K562 (cell line): ENCODE measurements at regions not wholly inside any gene's neighbourhood (a gene's known extent, or its start where the extent isn't known, plus 50 kb on each side); places are given as distances from the start of the nearest gene placed in this dataset.
"Not testable (repeated sequence)": the region's sequence is repeated elsewhere in the genome, so short reads cannot be mapped to it uniquely, and the experiment has no call there.

Source experiments
- ATAC-seq: fragments of 200-7000 bp; cut with Tn5 transposase; 3 replicates; pipeline ENCODE4 v1.9.1; 2020; ENCODE audit warnings: moderate library complexity
- BruUV-seq: library from RNA; stranded (reverse); fragments of 400-500 nt; replicated peaks from 2 replicates; lab custom pipeline; 2021; lab: Mats Ljungman, UMichigan
- CTCF ChIA-PET: fragments of 300-600 bp; formaldehyde crosslinking; extraction: SDS; loops from one replicate; lab custom pipeline; 2021; ENCODE audit warnings: low intra/inter-chr PET ratio; lab: Yijun Ruan, JAX
- POLR2A ChIA-PET: fragments of 300-600, 350-650 bp; sonication (Branson Sonifier 250); formaldehyde crosslinking; extraction: SDS; loops from one replicate; lab custom pipeline; 2021; ENCODE audit warnings: antibody characterized with exemption, inconsistent platforms; lab: Yijun Ruan, JAX
- DNase-seq, 4 experiments: peaks; one replicate each; pipeline versions ENCODE4 v3.0.0 to v3.0.0-alpha.2; 2011 to 2018; ENCODE audit warnings: low spot score in 3 of 4, mixed read lengths in 3 of 4; ENCODE audit errors: extremely low read depth in 1 of 4
- FAIRE-seq: peaks from 2 replicates; lab custom pipeline; 2011; peaks lifted over from hg19 to GRCh38; lab: Jason Lieb, UNC
- H2AFZ ChIP-seq: 2 replicates; pipeline ENCODE4 v1.6.0; 2011; ENCODE audit warnings: low read depth, low read length, control low read depth, inconsistent platforms
- H3K27ac ChIP-seq: fragments of 200-600 bp; 3 replicates; pipeline ENCODE4 v1.8.0; 2011; ENCODE audit warnings: low read depth, mild to moderate bottlenecking, control low read depth, inconsistent platforms, low read length, moderate library complexity, mixed read lengths; ENCODE audit errors: extremely low read depth
- H3K27me3 ChIP-seq, 2 experiments: fragments of 300-600 bp in 1 of 2; 2 replicates in 1 of 2; 3 replicates in 1 of 2; pipeline versions ENCODE4 v1.6.0 to v1.8.0; 2011; ENCODE audit warnings: inconsistent platforms in 2 of 2, low read length in 2 of 2, mild to moderate bottlenecking in 1 of 2, mixed read lengths in 1 of 2, moderate library complexity in 1 of 2; ENCODE audit not compliant: control insufficient read depth in 2 of 2, insufficient read depth in 2 of 2
- H3K36me3 ChIP-seq: fragments of 300-600 bp; 3 replicates; pipeline ENCODE4 v1.8.0; 2011; ENCODE audit warnings: mild to moderate bottlenecking, low read length, inconsistent platforms; ENCODE audit not compliant: control insufficient read depth, insufficient read depth
- H3K4me1 ChIP-seq, 2 experiments: fragments of 200-600 bp in 1 of 2; replicated peaks in 1 of 2; 2 replicates in 1 of 2; 3 replicates in 1 of 2; pipeline versions ENCODE4 v1.5.1 to v1.8.0; 2011; ENCODE audit warnings: inconsistent platforms in 2 of 2, low read length in 2 of 2, mild to moderate bottlenecking in 1 of 2, mixed read lengths in 1 of 2, moderate library complexity in 1 of 2; ENCODE audit not compliant: control insufficient read depth in 2 of 2, insufficient read depth in 2 of 2
- H3K4me2 ChIP-seq: 2 replicates; pipeline ENCODE4 v1.6.1; 2011; ENCODE audit warnings: low read length, control low read depth, inconsistent platforms, mixed read lengths; ENCODE audit not compliant: insufficient read depth
- H3K4me3 ChIP-seq: fragments of 200-600 bp; sonication (generic), shearing (Covaris generic); 2 replicates; pipeline ENCODE4 v1.5.1; 2016; ENCODE audit warnings: control low read depth, inconsistent platforms
- H3K79me2 ChIP-seq: fragments of 200-600 bp; 3 replicates; pipeline ENCODE4 v1.8.0; 2011; ENCODE audit warnings: low read length, inconsistent platforms; ENCODE audit not compliant: control insufficient read depth, insufficient read depth
- H3K9ac ChIP-seq, 2 experiments: 2 replicates each; pipeline versions ENCODE4 v1.6.0 to v1.6.1; 2011; ENCODE audit warnings: low read depth in 2 of 2, low read length in 2 of 2, control low read depth in 1 of 2, inconsistent platforms in 1 of 2, mild to moderate bottlenecking in 1 of 2, mixed read lengths in 1 of 2; ENCODE audit not compliant: insufficient read depth in 1 of 2
- H3K9me1 ChIP-seq: one replicate; pipeline ENCODE4 v1.6.0; 2011; ENCODE audit warnings: inconsistent platforms, mild to moderate bottlenecking, low read length, moderate library complexity; ENCODE audit not compliant: control insufficient read depth, insufficient read depth
- H3K9me3 ChIP-seq: replicated peaks from 2 replicates; pipeline ENCODE4 v1.5.1; 2011; ENCODE audit warnings: low read depth, low read length, inconsistent platforms; ENCODE audit not compliant: control insufficient read depth, insufficient read depth
- H4K20me1 ChIP-seq: replicated peaks from 2 replicates; pipeline ENCODE4 v1.6.1; 2011; ENCODE audit warnings: low read length, inconsistent platforms, mixed read lengths; ENCODE audit not compliant: control insufficient read depth, insufficient read depth
- EZH2 ChIP-seq: IDR thresholded peaks from 2 replicates; pipeline ENCODE4 v1.6.1; 2012; ENCODE audit warnings: low read depth, mild to moderate bottlenecking, inconsistent platforms, low read length, borderline replicate concordance
- RBBP5 ChIP-seq: fragments of 200-600 bp; sonication (generic); IDR thresholded peaks from 2 replicates; pipeline ENCODE4 v1.6.1; 2012; ENCODE audit warnings: borderline replicate concordance, mild to moderate bottlenecking, low read length, control low read depth, inconsistent platforms; ENCODE audit not compliant: insufficient read depth, poor library complexity, severe bottlenecking
- STAT5B ChIP-seq: fragments of 250-450 bp; sonication (Bioruptor Pico); IDR thresholded peaks from 2 replicates; pipeline ENCODE4 v1.8.0; 2021; ENCODE audit warnings: mild to moderate bottlenecking, inconsistent platforms
- TRIM24 ChIP-seq, 2 experiments: fragments of 450-650 bp; IDR thresholded peaks; 2 replicates each; pipeline ENCODE4 v1.6.1; 2016
- WGBS: fragments of 100-300 bp; shearing (Covaris generic); methylation state at CpG from one replicate; pipeline ENCODE4 v1.1.6; 2016; ENCODE audit warnings: low coverage, mixed read lengths; ENCODE audit not compliant: insufficient coverage; ENCODE audit errors: missing lambda C conversion rate; 5-methylcytosine and 5-hydroxymethylcytosine counted together
- in situ Hi-C: fragments of 300-500 bp; cut with MboI; formaldehyde crosslinking; loops from 4 replicates; pipeline ENCODE4 v1.15.0; 2018; ENCODE audit warnings: inconsistent platforms, mixed read lengths
- intact Hi-C: fragments of 100-400 bp; cut with micrococcal nuclease; formaldehyde crosslinking; loops from 2 replicates; pipeline ENCODE4 v1.14.2; 2022

DNA sequence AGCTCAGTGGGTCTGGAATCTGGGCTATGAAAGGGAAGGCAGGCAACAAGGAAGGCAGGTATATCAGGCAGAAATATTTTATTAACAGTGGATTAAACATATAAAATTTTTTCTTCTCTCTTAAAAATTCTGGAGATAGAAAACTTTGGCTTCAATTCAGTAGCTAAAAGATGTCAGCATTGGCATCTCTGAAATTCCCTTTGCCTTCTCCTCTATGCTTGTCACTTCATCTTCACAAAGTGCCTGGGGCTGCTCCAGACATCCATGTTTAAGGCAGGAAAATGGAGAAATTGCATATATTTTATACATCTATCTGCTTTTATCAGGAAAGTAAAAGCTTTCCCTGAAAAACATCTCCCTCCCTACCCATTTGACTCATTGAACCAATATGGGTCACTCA is 894.1 kb upstream of the API5 start (continued):
- no peak for TF ChIP-seq RBBP5
- no peak for TF ChIP-seq EZH2
- TF ChIP-seq, all 486 proteins: peak for 0

DNA sequence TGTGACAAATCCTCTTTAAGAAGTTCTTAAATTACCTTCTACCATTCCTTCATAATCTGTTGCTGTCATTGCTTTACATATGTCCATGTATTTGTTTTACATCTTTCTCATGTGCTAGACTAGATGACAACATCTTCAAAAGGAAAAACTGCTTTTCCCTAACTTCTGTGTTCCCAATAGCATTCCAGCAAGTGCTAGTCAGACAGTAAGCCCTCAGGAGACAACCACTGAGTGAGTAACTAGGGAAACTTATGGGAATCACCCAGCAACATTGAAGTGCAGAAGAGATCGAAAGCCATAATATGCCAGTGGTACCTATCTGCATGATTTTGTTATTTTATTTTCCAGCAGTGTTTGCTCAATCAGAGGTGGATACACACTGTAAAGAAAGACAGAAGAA is 889.7 kb upstream of the API5 start:
- Histone ChIP-seq H3K27ac (no peak overlapping the region), H3K4me1 (no peaks in the 10 kb centered on the region), H3K4me3 (no peak overlapping the region), H3K9me1 (no peaks in the 10 kb centered on the region), H3K9ac (no peak overlapping the region), H3K79me2 (no peaks in the 10 kb centered on the region), H3K36me3 (no peaks in the 10 kb centered on the region), H2AFZ (no peak overlapping the region), H3K9me3 (no peaks in the 10 kb centered on the region), H4K20me1 (no peaks in the 10 kb centered on the region), H3K4me2 (no peak overlapping the region), H3K27me3 (no peaks in the 10 kb centered on the region)
- FAIRE-seq: no peak
- TF ChIP-seq STAT5B (CRISPR knock-in tag) (no peak), TRIM24 (IDR thresholded peaks at IDR 0.05) (no peak)
- 0% methylated on average over 1 of the region's 1 CpG for WGBS
- POLR2A ChIA-PET: no interaction called here
- intact Hi-C loops (no loop called here), in situ Hi-C loops (no loop called here)
- CTCF ChIA-PET: no interaction called here
- DNase-seq: no peak
- BruUV-seq: no TSS peak
- ATAC-seq: no peak

DNA sequence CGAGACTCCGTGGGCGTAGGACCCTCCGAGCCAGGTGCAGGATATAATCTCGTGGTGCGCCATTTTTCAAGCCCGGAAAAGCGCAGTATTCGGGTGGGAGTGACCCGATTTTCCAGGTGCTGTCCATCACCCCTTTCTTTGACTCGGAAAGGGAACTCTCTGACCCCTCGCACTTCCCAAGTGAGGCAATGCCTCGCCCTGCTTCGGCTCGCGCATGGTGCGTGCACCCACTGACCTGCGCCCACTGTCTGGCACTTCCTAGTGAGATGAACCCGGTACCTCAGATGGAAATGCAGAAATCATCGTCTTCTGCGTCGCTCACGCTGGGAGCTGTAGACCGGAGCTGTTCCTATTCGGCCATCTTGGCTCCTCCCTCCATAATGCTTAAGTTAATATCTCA is 876.9 kb upstream of the API5 start:
- 3% methylated on average over 12 of the region's 25 CpGs for WGBS
- not testable (repeated sequence) for ATAC-seq, FAIRE-seq

More for the DNA sequence above, 876.9 kb upstream of the API5 start:
- H3K9me1 ChIP-seq, DNase-seq, POLR2A ChIA-PET, H3K9ac ChIP-seq, H3K4me3 ChIP-seq, H3K27me3 ChIP-seq, H3K4me1 ChIP-seq, H3K27ac ChIP-seq, CTCF ChIA-PET, H3K36me3 ChIP-seq, H3K79me2 ChIP-seq, H4K20me1 ChIP-seq, in situ Hi-C loops, BruUV-seq, H3K9me3 ChIP-seq, H3K4me2 ChIP-seq, H2AFZ ChIP-seq, intact Hi-C loops: not testable (repeated sequence)
